ENCODE measurements at regions not wholly inside any gene's neighbourhood (a gene's known extent, or its start where the extent isn't known, plus 50 kb on each side); places are given as distances from the start of the nearest gene placed in this dataset.

DNA sequence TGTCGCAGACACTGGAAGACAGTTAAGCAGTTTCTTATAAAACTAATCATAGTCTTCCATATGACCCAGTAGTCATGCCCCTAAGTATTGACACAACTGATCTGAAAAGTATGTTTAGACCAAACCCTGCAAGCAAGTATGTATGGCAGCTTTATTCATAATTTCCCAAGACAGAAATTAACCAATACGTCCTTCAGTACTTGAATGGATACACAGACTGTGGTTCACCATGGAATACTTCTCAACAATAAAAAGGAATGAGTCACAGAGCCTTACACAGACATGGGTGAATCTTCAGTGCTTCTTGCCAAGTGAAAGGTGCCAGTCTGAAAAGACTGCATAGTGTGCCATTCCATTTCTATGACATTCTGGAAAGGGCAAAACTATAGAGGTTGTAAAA lies 50.2 kb upstream of the AKR1E2 start:
- DNase-seq (ENCODE audit: extremely low read depth in 1 of 2, low read depth in 1 of 2): no peak

- no peak for DNase-seq (ENCODE audit: extremely low read depth in 1 of 2, low read depth in 1 of 2)
These were observed 53.8 kb upstream of the AKR1E2 start for GRCh38 chr10:4772202-4772570.

DNA sequence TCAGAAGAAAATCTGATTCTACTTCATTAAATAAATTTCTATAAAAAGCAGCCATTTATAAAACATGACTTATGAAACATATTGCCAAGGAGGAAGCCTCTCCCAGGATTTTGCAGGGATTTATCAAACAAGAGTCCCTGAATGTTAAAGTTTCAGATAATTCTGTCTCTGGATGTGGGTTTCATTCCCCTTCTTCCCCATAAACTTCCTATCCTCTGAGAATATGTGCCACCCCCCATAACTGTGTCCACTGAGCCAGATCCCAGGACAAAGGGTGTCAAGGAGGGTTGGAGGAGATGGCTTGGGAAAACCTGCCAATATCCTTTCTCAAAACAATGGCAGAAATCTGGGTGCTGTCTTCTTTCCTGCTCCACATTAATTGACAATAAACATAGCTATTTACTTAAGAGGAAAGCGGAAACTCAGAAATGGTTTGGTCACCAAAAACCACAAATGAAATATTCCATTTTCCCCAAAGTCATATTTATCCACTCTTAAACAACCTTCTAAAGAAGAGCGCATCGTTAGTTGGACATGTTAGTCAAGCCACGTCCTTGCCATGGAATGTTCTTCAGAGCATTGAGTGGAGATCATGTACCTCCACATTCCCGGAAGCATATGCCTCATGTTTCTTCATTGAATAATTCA lies 54.3 kb upstream of the AKR1E2 start:
- DNase-seq (ENCODE audit: extremely low read depth in 1 of 2, low read depth in 1 of 2): no peak

DNA sequence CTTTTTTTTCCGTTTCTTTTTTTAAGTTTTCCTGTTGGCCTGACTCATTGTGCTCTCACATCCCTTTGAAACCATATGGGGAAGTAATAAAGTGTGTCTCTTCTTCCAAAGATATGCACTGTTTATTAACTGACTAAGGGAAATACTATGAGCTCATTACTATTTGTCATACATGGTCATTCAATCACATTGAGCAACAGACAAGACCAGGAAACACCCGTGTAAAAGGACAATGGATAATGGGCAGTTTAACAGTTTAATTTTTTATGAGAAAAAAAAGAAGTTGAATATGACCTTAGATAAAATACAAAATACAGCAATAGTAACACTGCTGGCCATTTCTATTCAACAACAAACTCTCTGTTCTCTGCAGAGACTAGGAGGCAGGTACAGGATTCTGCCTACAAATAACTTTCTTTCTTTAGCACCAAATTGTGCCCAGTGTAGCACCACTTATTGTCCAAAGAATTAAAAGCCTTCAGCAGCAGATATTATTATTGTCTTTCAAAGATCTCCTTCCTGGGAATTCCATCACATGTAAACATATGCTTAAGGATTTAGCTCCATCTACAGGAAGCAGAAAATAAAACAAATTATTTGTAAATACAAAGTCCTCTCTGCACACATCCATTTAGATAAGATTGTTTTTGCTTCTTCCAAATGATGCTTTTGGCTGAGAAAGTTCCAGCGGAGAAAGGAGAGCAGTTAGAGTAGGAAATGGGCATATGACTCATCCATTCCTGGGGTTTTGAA lies 55.0 kb upstream of the AKR1E2 start:
- DNase-seq (ENCODE audit: extremely low read depth in 1 of 2, low read depth in 1 of 2): no peak

GRCh38 chr10:4768416-4768815 lies 57.6 kb upstream of the AKR1E2 start:
- no peak for DNase-seq (ENCODE audit: extremely low read depth in 1 of 2, low read depth in 1 of 2)

DNA sequence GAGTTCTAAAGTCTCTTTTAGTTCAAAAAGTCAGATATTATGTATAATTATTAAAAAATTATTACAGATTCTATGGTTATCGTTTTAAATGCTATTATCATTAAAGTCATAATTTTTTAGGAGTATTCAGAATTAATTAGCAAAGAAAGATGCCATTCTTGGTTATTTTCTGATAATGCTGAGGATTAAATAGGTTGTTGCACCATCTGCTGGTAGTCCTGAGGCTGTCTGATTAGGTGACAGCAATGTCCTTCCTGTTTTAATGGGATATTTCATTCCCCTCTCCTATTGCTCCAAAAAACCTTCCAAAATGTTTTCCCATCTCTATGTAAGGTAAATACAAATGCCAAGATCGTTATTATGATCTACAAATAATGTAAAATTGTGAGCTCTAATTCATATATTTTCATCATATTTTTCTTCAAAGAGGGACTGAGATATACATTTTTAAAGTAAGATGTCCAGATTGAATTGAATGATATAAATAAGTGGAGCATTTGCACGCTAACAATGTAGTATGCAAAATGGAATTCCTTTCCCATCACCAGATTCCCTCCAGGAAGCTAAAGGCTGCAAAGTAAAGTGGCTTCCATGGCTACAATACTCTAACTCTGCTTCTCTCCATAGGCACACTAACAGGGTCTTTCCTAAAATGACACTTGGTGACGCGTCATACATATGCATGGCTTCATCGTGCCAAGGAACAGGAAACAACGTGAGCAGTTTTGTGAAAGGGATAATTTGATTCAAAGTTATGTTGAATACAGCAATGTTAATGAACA lies 58.8 kb upstream of the AKR1E2 start:
- no peak for DNase-seq (ENCODE audit: extremely low read depth in 1 of 2, low read depth in 1 of 2)

- no peak for DNase-seq (ENCODE audit: extremely low read depth in 1 of 2, low read depth in 1 of 2)
These were observed 59.6 kb upstream of the AKR1E2 start for GRCh38 chr10:4766454-4766853.

GRCh38 chr10:4765428-4765827 lies 60.6 kb upstream of the AKR1E2 start:
- DNase-seq (ENCODE audit: extremely low read depth in 1 of 2, low read depth in 1 of 2): no peak

DNA sequence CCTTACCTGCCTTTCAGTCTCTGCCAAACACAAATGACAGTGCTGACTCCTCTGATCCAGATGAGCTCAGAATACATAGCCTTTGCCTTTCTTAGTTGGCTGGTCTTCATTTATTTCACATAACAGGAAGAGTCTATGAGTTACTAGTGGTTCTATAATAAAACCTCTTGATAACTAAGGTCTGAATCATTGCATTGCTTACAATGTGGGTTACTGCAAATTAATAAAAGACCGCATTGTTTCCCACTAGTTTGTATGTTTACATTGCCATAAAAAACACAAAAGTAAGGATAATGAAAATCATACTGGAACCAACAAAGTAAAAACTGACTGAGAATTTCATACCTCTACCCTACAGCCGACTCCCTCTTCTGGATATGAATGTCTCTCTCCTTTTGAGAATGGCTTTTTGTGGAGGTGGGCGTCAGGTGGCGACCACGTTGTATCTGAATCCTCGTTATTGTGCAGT lies 62.0 kb upstream of the AKR1E2 start:
- DNase-seq (ENCODE audit: extremely low read depth in 1 of 2, low read depth in 1 of 2): no peak

DNA sequence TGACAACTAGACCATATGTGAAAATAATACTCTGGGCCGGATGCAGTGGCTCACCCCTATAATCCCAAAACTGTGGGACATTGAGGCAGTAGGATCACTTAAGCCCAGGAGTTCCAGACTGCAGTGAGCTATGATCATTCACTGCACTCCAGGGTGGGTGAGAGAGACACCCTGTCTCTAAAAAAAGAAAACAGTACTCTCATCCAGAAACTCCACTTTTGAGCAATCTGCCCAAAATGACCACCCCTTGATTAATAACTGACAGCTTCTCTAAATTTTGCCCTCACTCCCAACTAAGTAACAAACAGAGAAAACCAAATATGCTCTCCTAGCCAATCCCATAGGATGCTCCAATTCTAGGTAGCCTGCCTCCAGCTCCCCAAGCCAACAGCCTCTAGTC lies 62.5 kb upstream of the AKR1E2 start:
- no peak for DNase-seq (ENCODE audit: extremely low read depth in 1 of 2, low read depth in 1 of 2)

DNA sequence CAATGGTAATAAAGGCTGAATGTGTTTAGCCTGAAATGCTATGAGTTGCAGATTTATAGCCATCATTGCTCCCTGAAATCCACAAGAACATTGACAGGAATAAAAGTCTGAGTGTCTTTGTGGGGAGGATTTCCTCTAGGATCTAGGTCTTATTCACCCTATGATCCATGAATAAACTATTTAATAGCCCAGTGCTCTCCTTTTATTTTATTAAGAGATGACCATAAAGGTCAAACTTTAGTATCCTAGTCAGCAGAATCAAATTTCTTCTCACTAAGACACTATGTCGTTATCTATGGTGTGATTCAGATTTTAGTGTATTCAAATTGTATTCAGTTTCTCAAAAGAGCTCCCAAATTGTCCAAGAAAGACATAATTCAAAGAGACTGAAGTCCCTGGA lies 67.8 kb upstream of the AKR1E2 start:
- DNase-seq (ENCODE audit: extremely low read depth in 1 of 2, low read depth in 1 of 2): no peak

GRCh38 chr10:4755286-4755989 lies 70.6 kb upstream of the AKR1E2 start:
- DNase-seq (ENCODE audit: extremely low read depth in 1 of 2, low read depth in 1 of 2): no peak

- no peak for DNase-seq (ENCODE audit: extremely low read depth in 1 of 2, low read depth in 1 of 2)
These were observed 71.9 kb upstream of the AKR1E2 start for GRCh38 chr10:4754143-4754542.

- DNase-seq (ENCODE audit: extremely low read depth in 1 of 2, low read depth in 1 of 2): no peak
These were observed 74.8 kb upstream of the AKR1E2 start for GRCh38 chr10:4751211-4751610.

- no peak for DNase-seq (ENCODE audit: extremely low read depth in 1 of 2, low read depth in 1 of 2)
These were observed 76.8 kb upstream of the AKR1E2 start for GRCh38 chr10:4749271-4749574.

DNA sequence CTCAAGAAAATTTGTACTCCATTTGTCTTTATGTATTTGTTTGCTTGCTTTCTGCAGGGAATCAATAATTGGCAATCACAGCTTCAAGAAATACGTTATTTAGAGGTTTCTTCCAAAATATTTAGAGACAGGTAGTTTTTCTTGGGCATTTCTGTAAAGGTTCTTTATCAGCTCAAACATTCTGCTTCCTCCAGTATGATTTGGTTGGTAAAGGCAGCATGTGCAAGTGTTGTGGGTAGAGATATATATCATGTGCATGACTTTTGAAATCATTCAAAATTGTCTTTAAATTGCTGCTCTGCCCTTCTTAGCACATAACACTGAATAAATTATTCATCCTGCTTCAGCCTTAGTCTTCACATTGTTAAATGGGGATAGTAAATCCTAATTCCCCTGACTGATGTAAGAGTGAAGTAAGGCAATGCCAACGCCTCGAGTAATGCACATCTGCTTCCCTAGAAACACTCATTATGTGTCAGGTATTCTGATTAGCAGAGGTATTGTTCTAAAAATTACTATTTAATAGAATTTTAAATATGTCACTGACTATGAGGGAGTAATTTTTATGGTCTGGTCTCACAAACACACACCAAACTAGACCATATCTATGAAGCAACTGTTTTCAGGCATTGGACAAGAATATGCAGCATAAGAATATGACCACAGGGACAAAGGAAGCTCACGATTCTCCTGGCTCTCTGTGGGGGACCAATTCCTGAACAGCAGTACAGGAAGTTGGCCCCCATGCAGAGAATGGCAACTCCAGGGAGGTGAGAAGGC lies 77.3 kb upstream of the AKR1E2 start:
- DNase-seq (ENCODE audit: extremely low read depth in 1 of 2, low read depth in 1 of 2): no peak

DNA sequence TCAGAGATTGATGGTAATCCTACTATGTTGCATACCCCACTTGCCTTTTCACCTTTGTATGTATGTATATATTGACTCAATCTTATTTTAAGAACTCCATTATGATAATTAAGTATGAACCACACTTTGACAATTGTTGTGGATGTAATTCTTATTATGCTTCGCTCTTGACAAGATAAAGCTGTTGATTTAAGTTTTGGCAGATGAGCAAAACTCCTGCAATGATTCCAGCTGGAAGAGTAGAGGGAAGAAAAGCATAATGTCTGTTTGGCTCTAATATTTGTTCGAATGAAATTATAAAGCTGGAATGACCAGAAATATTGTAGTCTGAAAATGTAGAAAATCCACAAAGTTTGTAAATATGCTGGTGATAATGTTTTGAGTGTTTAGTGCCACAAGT lies 83.8 kb upstream of the AKR1E2 start:
- DNase-seq (ENCODE audit: extremely low read depth in 1 of 2, low read depth in 1 of 2): no peak

- DNase-seq (ENCODE audit: extremely low read depth in 1 of 2, low read depth in 1 of 2): no peak
These were observed 85.5 kb upstream of the AKR1E2 start for GRCh38 chr10:4740471-4740870.

- DNase-seq (ENCODE audit: extremely low read depth in 1 of 2, low read depth in 1 of 2): no peak
These were observed 89.4 kb upstream of the AKR1E2 start for GRCh38 chr10:4736608-4737007.

GRCh38 chr10:4736183-4736582 lies 89.8 kb upstream of the AKR1E2 start:
- DNase-seq (ENCODE audit: extremely low read depth in 1 of 2, low read depth in 1 of 2): no peak

GRCh38 chr10:4733843-4734224 lies 92.2 kb upstream of the AKR1E2 start:
- no peak for DNase-seq (ENCODE audit: extremely low read depth in 1 of 2, low read depth in 1 of 2)

Data from stimulated activated CD8-positive, alpha-beta memory T cell treated with anti-CD3 and anti-CD28 coated beads, Interleukin-7, amount 100 ng/mL, for 48 hours (primary cell).